NCI-H748 treated with DMSO at 0.1 percent for 48 hours (cell line): ENCODE measurements at regions not wholly inside any gene's neighbourhood (a gene's known extent, or its start where the extent isn't known, plus 50 kb on each side); places are given as distances from the start of the nearest gene placed in this dataset.
"Not testable (repeated sequence)": the region's sequence is repeated elsewhere in the genome, so short reads cannot be mapped to it uniquely, and the experiment has no call there.

Source experiments
- DNase-seq: peaks from one replicate; lab custom pipeline; 2025; lab: John Stamatoyannopoulos, UW

DNA sequence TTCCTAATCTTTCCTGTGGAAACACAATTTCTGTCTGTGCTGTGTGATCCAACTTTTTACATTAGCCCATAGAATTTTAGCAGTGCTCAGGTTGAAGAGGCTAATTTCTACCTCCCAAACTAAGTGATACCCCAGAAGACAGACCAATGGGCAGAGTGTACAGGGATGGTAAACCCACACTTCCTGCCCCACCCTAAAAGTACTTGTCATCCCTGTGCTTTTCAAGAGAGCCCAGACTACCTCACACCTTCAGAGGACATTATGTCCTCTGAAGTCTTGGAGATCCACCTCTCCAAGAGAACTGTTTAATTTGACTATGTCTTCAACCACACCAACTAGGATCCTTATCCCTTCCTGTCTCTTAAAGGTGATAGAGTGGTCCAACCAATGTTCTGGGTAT, 82.0 kb upstream of the ACSL1 start:
- no peak for DNase-seq

DNA sequence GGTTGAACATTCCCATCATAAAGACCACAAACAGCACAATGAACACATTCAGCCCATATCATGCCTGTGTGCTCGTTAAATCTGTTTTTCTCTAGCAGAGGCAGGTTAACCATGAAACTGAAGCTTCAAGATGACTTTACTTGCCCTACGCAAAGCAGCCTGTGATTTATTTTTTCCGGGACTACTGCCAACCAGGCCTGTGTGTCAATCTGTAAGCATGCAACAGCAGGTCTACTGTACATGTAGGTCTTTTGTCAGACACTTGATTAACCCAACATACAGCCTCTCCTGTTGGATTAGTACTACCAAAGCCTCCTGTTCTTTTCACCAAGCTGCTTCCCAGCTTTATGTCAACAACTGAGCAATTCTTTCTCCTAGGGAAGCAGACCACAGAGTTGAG, 85.5 kb upstream of the ACSL1 start:
- no peak for DNase-seq

DNA sequence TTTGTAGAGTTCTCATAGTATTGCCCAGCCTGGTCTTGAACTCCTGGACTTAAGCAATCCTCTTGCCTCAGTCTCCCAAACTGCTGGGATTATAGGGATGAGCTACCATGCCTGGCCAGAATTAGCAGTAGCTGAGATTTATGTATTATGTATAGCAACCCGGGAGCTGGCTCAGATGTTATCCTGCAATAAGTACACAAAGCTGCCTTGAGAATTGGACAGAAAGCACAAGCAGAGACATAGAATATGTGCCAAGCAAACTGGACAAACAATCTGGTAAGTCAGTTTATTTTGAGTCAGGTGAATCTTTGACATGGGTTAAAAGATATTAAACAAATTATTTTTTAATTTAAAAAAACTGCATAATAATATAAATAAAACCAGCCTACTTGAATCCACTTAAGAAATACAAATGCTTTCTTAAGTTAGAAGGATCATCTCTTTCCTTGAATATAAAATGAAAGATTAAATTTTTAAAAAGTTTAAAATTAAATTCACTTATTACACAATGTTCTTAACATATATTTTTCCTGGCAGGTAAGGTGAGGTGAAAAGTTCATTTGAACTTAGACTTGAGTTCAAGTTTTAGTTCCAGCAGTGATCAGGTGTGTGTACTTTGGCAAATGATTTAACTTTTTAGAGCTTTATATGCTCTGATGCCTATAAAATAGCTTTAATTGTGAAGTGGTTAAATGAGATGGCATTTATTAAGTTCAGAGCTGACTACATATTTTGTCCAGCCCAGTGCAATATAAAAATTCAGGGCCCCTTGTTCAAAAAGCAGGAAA, 87.8 kb upstream of the ACSL1 start:
- DNase-seq, result no peak

DNA sequence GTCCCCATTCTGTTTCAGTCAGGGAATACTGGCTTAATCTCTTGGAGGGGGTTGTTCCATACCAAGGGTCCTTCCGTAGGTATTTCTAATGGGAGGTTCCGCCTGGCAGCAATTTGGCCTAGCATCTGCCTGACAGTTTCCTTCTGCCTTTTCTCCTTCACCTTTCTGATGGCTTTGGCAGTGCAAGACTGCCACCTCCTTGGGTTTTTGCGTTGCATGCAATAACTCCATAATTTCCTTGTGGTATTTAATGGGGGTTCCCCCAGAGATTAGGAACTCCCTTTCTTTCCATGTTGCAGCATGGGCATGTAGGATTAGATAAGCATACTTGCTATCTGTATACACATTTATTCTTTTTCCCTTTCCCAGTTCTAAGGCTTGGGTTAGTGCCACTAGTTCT, 93.0 kb upstream of the ACSL1 start:
- not testable (repeated sequence) for DNase-seq

DNA sequence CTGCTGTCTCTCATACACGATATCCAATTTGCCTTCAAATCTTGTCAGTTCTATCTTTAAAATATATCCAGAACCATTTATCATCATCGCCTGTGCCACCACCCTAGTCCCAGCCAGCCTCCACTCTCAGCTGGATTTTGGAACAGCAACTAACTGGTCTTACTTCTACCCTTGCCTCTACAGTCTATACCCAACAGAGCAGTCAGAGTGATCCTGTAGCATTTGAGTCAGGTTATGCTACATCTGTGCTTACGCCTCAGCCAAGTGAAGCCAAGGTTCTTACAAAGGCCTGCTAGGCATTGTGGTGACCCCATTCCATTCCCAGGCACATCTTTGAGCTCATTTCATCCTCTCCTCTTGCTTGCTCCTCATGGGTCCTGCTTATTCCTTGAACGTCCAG, 95.7 kb upstream of the ACSL1 start:
- no peak for DNase-seq

DNA sequence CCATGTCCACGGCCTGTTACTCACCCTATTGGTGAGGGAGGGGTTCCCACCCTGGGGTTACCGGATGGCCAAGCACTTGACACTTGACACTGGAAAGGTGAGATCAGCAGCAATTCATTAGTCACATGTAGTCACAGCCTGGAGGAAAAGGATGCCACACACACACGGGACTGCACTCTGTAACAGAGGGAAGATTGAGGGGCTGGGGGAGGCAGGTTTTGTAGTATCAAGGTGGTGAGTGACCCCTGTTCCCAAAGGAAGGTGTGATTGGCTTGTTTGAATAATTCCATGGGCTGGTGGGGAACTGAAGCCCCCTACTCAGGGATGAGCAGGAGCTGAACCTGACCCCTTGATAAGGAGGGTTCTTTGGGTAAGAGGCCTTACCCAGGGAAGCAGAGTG, 96.0 kb upstream of the HELT start:
- no peak for DNase-seq

DNA sequence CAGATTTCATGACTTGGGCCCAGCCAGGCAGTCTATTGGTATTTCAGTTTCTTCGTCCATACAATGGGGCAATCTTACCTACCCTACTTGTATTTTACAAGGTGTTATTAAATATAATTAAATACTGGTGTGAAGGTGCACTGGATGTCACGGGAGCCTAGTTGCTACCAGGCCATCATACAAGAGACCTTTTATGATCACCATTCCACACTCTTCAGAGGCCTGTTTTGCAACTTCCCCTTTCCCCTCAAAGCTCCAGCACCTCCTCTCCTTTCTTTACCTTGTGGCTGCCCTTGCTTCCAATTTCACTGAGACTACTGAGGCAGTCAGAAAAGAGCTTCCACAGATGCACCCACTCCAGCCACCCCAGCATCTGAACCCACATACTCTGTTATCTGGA, 93.8 kb upstream of the HELT start:
- DNase-seq, result no peak

DNA sequence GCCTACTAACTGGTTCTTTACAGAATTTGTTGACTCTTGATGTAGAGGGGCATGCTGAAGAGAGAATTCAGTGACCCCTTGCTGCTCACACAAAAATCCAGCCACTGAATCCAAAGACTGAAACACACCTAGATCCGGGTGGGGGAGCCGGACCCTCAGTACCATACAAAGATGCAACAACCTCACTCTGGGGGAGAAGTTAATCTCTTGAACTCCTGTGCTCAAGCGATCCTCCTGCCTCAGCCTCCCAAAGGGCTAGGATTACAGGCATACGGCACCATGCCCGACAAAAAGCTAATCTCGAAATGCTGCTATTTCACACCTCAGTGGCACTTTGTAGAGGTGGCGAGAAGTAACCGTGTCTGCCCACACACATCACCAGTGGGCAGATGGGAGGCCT, 88.8 kb upstream of the HELT start:
- no peak for DNase-seq

DNA sequence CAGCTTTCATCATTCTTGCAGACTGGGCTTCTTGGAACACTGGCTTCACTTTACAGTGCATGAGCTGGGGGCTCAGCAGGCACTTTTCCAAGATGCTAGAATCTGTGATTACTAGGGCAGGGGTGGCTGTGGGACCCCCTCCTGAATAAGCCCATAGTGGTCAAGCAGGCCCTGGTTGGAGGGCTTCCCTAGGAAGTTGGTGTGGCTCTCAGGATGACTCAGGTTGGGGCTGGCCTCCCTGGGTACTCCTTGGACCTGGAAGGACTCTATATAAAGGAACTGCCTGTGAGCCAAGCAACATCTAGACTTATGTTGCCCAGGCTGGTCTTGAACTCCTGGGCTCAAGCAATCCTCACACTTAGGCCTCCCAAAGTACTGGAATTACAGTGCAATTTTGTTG, 88.3 kb upstream of the HELT start:
- DNase-seq, result no peak

DNA sequence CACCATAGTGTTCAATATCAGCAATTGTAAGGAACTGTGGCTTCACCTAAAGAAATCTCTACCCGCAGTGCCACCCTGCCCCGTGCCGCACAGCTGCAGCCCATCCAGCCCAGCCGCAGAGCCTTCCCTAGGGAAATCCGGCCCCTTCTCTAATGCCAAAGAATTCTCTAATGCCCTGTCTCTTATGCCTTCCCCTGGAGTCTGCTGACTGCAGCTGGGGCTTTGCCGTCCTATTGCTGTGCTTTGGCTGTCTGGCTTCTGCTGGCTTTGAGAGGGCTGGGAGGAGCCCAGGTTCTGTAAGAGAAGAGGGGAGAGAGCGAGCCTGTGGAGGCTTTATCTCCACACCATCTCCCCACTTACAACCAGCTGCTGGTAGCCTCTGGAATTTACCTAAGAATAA, 85.9 kb upstream of the HELT start:
- no peak for DNase-seq

DNA sequence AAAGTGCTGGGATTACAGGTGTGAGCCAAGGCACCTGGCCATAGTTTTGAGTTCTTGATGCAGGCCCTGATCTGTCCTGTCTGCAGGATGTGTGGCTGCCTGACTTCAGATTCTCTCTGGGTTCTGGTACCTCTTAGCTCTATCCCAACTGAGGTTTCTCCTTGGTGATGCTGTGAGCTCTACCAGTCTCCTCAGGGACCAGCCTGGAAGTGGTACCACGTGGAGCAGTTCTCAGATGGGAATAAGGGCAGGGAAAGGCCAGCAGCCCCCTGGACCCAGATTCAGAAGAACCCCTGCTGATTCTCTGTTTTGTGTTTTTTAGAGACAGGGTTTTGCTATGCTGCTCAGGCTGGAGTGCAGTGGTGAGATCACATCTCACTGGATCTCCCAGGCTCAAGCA, 85.0 kb upstream of the HELT start:
- no peak for DNase-seq

DNA sequence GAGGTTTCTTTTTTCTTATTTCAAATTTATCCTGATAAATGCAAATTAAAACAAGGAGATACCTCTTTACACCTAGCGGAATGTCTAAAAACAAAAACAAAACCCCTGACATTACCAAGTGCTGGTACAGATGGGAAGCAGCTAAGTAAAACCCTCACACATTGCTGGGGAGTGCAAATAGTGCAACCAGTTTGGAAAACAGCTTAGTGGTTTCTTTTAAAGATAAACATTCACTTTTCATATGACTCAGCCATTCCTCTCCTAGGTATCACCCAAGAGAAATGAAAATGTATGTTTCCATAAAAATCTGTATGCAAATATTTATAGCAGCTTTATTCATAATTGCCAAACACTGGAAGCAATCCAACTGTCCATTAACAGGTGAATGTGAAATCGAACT, 84.1 kb upstream of the HELT start:
- DNase-seq, result no peak

DNA sequence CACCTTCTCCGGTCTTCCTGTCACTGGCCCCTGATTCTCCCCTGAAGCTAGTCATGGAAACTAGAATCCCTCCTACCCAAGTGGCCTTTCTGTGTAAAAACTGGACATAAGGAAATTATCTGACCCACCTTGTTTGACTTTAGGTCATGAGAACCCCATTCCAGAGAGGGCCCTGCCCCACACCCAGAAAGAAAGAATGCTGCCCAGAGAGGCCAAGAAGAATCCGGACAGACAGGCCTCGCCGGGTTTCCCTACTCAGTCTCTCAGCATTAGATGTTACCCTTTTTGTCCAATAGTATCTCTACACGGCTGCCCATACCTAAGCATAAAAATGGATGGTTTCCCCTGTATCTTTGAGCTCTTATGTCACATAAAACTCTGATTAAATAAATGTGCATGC, 83.3 kb upstream of the HELT start:
- no peak for DNase-seq

DNA sequence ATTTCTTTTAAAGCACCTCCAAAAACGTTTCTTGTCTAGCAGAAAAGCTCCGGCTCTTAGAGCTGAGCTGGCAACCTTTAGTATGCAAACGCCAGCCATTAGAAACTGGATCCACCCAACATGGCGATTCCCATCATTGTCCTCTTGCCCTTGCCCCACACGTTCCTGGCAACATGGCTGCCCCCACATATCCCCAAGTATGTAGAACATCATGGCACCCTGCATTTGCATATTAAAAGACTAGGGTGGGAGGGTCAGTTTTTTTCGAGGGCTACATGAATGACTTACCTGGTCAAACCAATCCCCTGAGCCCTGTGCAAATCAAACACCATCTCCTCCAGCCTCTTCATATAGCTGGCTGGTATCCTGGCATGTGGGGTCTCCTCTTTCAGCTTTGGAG, 82.2 kb upstream of the HELT start:
- DNase-seq, result no peak

DNA sequence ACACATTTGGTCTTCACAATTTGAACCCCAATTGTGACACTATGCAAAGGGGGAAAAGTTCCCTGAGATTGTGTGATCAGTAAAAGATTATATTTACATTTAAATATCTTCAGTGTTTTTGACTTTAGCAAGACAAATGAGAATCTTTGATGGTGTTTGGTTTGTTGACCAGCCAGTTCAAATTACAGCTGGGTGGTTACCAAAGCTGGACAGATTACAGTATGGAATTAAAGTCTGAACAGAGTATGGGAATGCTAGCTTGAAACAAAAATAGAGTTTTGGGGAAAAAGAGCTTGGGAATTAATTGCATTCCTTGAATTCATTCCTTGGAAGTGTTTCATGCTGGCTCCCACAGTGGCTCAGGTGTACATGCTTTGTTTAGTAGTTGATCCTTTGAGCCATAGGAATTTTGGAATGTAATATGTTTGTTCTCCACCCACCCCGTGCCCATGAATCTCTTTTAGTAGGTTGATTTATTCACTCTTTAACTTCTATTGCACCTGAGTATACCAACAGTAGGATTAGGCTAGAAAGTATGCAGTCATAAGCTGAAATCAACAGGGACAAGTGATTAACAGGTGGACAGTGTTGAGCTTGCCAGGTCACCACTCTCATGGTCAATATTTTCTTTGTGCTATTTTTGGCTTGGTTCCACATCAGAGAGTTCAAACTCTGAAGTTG, 81.1 kb upstream of the HELT start:
- no peak for DNase-seq

DNA sequence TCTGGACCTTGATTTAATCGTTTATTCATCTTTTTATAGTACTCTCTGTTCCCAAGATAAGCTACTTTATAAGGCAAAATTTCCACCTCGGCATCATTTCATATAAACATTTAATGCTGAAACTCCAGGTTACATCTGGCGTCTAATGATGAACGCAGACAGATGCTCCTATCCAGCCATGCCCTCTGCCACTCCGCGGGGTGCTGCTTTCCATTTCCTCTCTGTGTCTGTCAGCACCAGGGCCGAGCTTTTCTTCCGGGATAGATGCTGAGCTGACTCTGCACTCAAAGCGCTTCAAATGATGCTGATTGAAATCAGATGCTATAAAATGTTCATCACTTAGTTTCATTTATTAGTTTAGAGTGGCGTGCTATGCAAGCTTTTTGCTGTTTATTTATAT, 80.5 kb upstream of the HELT start:
- peak; percentile 26 for DNase-seq

DNA sequence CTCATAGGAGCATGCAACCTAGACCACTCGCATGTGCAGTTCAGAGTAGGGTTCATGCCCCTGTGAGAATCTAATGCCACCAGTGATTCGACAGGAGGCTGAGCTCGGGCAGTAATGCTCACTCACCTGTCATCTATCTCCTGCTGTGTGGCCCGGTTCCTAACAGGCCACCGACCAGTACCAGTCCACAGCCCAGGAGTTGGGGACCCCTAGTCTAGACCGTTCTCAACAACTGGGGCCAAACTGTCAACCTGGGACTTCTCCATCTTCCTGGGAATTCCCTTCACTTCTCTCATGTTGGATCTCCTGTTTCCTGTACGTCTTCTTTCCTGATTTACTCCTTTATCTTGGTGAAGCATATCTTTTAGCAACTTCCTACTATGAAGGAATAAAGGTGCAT, 79.4 kb upstream of the HELT start:
- DNase-seq, result no peak

DNA sequence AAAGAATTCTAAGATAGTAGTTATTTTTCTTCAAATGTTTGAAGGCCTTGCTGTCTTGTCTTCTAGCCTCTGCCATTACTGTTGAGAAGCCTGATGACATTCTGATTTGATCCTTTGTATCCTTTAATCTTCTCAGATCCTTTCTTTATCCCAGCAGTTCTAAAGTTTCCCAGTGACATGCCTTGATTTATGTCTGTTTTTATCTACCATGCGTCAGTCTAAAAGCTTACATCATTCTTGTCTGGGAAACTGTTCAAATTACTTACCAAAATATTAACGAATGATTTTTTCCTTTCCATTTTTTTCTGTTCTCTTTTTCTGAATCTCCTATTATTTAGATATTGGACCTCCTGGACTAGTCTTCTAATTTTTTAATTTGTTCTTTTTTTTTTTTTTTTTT, 78.3 kb upstream of the HELT start:
- no peak for DNase-seq

DNA sequence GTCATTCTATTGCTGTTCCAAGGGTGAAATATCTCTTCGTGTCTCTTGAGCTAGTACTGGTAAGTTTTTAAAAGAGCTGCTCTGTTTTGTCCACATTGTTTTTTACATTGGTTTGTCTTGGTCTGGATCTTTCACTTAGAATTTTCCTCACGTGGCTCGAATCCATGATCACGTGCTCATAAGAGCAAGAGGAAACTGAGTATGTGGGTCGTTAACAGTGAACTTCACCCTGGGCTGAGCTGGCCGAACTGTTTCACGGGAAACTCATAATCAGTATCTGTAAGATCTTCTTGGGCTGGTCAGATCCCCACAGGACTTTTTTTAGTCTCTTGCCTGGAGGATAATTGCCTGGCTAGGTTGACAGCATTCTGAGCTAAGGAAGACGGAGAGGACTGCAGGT, 77.8 kb upstream of the HELT start:
- no peak for DNase-seq

DNA sequence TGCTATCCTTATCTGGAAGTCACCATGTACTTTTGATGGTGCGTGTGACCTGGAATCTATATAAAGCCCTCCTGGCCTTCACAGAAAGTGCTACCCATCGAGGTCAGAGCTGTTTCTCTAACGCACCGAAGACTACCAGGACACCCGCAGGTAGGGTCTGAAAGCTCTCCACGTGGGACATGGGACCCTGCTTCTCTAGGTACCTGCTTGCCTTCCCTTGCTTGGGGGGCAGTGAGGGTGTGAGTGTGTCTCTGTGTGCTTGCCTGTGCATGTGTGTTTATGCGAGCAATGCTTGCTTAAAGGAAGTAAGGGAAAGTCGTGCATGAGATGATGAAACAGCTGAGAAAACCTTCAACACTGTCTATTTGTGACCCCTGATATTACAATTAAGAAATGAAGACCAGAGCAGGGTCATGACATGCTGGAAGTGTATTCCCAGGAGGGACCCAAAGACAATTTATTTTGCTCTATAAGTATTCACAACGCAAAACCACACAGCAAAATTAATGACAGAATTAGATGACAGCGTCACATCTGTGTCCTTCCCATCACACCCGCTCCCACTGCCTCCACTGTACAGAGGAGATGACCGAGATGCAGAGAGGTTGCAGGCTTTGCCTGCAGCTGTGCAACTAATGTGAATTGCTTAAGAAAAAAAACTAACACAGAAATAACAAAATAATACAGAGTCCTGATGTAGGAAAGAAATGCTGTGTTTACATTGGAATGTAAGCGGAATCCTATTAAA, 76.4 kb upstream of the HELT start:
- no peak for DNase-seq

DNA sequence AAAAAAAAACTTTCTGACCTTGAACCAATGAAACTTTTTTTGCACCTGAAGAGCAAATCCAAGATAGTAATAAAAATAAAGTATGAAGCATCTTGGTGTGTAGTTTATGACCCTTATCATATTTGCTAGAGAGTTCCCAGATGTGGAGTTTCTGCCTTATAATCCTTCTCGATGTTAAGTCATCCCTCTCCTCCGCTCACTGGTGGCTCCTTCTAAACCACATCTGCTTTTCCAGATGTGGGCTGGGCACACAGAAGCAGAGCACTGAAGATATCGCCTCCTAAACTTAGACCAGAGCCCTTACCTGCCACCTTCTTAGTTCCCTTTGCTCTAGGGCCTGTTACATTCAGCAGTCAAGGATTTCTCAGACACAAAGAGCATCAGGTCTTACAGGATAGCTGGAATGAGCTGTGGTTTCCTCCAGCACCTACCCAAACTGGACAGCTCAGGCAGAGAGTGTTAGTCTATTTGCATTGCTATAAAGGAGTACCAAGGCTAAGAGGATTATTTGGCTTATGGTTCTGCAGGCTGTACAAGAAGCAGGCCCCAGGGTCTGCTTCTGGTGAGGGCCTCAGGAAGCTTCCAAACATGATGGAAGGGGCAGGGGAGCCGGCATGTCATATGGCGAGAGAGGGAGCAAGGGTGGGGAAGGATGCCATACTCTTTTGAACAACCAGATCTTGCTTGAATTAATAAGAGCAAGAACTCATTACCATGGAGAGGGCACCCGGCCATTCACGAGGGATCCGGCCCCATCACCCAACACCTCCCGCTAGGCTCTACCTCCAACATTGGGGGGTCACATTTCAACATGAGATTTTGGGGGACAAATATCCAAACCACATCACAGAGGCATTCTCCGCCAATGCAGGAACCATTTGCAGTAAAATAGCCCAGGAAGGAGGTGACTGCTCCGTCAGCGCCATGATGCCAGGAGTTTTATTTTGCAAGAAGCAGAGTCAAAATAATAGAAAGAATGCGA, 75.6 kb upstream of the HELT start:
- DNase-seq, result no peak

DNA sequence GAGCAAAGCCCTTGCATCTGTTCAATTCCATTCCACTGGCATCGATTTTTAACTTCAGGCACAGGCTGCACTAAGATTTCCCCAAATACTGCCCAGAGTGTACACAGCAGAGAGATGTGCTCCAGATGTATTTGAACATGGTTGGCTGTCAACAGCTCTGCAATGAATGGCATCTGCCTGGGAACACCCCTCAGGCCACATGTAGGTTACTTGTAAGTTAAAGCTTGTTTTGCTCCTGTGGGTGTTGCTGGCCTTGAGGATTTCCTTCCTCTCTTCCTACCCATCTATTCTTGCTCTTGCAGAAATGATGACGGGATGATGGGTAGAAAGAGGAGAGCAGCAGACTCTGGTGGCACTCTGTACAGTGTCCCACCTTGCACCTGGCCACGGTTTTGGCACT, 69.3 kb upstream of the HELT start:
- DNase-seq, result no peak
